Mammary epithelial cell (primary cell): ENCODE measurements at regions not wholly inside any gene's neighbourhood (a gene's known extent, or its start where the extent isn't known, plus 50 kb on each side); places are given as distances from the start of the nearest gene placed in this dataset.

Experiments used
- CTCF ChIP-seq, 2 donors: IDR thresholded peaks in 1 of 2; conservative IDR thresholded peaks in 1 of 2; 2 replicates each; pipeline ENCODE4 v1.5.1; 2011 to 2012; ENCODE audit warnings: inconsistent platforms in 2 of 2, low read length in 2 of 2, mild to moderate bottlenecking in 2 of 2, control low read depth in 1 of 2, low read depth in 1 of 2; ENCODE audit not compliant: insufficient read depth in 1 of 2; ENCODE audit errors: extremely low read depth in 1 of 2
- EZH2 ChIP-seq: IDR thresholded peaks from 2 replicates; pipeline ENCODE4 v1.6.1; 2012; ENCODE audit warnings: low read length, inconsistent platforms, borderline replicate concordance

GRCh38 chr13:90120026-90120425 is 1227.5 kb upstream of the MIR17HG start:
- TF ChIP-seq CTCF (conservative IDR thresholded peaks at IDR 0.05 in 1 of 2, IDR thresholded peaks at IDR 0.05 in 1 of 2; ENCODE audit: extremely low read depth in 1 of 2, insufficient read depth in 1 of 2, low read depth in 1 of 2, low read length in 2 of 2), result no peak
- no peak for TF ChIP-seq EZH2
